GM10266 (cell line): ENCODE measurements at regions not wholly inside any gene's neighbourhood (a gene's known extent, or its start where the extent isn't known, plus 50 kb on each side); places are given as distances from the start of the nearest gene placed in this dataset.

Experiments
- DNase-seq: peaks from one replicate; pipeline ENCODE4 v3.0.0; 2012; ENCODE audit errors: extremely low spot score
- TF ChIP-seq, protein P1 (sequence below): IDR thresholded peaks from 2 replicates; pipeline ENCODE4 v1.5.1; 2012; ENCODE audit warnings: mild to moderate bottlenecking, low read depth; ENCODE audit not compliant: control insufficient read depth, insufficient read depth; ENCODE audit errors: missing control alignments

DNA sequence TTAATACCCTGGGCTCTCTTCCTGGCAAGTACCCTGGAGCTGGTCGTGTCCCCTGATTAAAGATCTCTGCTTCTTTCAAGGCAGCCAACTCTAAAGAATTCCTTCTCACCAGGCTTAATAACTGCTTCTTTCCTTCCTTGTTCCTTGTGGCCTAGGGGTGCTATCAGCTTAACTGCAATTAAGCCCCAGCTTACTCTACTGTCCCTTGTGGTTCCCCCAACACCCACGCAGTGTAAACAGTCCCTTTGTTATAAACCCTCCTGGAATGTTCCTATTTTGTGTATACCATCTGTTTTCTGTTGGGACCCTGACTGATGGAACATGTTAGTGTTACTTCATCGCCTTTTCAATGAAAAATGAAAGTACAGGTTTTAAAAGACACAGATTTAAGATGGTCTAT lies 126.4 kb upstream of the KIRREL3 start:
- TF ChIP-seq, protein P1, sequence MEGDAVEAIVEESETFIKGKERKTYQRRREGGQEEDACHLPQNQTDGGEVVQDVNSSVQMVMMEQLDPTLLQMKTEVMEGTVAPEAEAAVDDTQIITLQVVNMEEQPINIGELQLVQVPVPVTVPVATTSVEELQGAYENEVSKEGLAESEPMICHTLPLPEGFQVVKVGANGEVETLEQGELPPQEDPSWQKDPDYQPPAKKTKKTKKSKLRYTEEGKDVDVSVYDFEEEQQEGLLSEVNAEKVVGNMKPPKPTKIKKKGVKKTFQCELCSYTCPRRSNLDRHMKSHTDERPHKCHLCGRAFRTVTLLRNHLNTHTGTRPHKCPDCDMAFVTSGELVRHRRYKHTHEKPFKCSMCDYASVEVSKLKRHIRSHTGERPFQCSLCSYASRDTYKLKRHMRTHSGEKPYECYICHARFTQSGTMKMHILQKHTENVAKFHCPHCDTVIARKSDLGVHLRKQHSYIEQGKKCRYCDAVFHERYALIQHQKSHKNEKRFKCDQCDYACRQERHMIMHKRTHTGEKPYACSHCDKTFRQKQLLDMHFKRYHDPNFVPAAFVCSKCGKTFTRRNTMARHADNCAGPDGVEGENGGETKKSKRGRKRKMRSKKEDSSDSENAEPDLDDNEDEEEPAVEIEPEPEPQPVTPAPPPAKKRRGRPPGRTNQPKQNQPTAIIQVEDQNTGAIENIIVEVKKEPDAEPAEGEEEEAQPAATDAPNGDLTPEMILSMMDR, result no peak
- no peak for DNase-seq

DNA sequence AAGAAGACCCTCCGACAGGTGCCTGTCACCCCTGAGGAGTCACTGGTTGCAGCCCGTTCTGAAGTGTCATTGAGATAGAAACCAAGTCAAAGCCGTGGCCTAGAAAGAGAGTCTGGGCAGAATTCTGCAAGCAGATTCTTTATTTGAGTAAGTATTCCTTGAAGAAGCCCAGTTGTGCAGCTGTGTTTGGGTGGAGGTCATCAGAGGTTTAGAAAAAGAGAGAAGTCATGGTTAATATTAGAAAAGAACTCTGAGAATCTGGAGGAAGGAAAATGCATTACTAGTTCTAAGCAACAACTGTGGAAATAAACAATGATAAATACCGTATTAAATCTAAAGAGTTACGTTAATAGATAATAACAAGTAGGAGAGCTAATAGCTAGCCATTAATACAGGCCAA lies 118.8 kb upstream of the KIRREL3 start:
- DNase-seq, result no peak
- TF ChIP-seq, protein P1, result no peak

DNA sequence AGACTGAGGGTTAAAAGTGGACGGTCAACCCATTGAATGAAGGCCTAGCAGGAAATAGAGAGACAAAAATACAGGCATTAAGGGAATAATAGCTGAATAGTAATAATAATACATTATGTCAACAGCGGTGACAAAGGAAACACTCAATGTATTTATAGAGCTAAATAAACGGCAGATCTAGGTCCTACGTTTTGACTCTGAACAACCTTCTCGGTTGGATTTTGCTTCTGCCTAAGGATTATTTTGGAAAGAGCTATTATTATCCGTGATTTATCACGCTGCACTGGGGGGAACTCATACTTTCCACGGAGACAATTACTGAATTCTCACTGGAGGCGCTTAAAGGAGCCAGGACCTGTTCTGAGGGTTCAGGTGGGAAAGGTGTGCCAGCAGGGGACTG lies 118.2 kb upstream of the KIRREL3 start:
- no peak for DNase-seq
- TF ChIP-seq, protein P1, result no peak

DNA sequence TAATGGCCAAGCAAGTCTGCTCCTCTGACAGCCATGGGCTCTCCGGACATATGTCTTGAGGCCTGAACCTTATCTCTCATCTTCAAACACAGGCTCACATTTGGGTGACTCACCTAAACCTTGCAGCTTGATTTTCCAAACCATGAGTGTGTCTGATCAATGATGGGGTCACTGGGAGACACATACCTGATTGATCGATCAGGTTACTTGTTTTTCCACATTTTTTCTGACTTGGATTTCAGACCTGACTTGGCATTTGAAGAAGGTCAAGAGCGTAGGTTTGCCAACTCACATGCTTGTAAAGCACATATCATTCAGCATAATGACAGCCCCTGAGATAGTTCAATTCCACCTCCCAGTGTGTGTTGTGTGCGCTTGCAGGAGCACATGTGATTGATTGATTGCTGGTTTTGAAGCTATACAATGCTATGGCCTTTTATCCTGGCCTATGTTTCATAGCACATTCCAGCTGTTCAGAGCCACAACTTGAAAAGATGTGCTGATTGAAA lies 116.7 kb upstream of the KIRREL3 start:
- TF ChIP-seq, protein P1, result no peak
- DNase-seq, result no peak

DNA sequence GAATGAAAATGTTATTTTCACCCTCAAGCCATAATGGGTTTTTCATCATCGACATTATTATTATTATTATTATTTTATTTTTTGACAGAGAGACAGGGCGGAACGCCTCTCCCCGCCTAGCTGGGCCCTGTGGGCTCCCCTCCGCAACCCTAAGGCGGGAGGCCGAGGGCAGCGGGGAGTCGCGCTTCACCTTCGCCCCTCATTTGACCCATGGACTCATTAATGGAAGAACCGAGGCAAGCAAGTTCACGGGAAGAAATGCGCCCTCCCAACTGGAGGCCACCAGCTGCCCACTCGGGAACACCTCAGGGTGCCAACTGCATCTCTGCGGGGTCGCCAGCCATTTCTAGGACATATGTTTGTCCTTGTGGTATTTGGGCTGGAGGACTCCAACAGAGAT lies 115.3 kb upstream of the KIRREL3 start:
- TF ChIP-seq, protein P1, result no peak
- DNase-seq, result no peak

DNA sequence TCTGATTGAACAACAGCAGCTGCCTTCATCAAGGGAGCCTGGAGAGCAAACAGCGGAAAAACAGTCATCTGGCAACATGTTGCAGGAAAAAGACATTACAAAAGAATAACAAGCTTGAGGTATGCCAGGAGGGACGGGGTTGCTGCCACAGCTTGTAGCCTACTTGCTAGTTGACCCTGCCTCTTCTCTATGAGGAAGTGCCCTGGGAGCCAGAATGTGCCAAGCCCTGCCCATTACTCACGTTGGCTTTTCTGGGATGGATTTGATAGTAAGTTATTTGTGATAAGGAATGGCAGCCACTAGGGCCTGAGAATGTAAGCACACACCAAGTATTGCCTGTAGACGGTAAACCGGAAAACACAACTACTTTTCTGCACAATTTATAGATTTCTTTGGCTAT lies 113.5 kb upstream of the KIRREL3 start:
- DNase-seq, result no peak
- TF ChIP-seq, protein P1, result no peak

DNA sequence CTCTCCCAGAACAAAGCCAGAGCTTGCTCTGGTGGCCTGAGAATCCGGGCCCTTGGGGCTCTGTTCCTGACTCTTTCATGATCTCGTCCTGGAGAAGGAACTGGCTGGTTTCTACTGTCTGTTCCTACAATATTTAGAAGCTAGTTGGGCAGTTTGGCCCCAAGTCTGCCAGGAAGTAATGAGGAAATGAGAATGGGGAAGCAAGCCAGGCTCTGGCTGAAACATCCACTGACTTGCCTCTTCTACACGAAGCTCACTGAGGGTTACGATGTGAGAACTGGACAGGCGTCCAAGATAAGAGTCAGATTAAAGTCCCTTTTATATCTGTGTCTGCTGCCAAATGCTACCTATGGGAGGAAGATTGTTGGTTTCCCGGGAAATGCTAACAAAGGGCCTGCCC lies 110.0 kb upstream of the KIRREL3 start:
- no peak for DNase-seq
- TF ChIP-seq, protein P1, result no peak
